NCI-H128 (cell line): ENCODE measurements at regions not wholly inside any gene's neighbourhood (a gene's known extent, or its start where the extent isn't known, plus 50 kb on each side); places are given as distances from the start of the nearest gene placed in this dataset.
"Not testable (repeated sequence)": the region's sequence is repeated elsewhere in the genome, so short reads cannot be mapped to it uniquely, and the experiment has no call there.

Source experiments
- DNase-seq: peaks from one replicate; lab custom pipeline; 2025; ENCODE audit not compliant: unreplicated experiment; lab: John Stamatoyannopoulos, UW

DNA sequence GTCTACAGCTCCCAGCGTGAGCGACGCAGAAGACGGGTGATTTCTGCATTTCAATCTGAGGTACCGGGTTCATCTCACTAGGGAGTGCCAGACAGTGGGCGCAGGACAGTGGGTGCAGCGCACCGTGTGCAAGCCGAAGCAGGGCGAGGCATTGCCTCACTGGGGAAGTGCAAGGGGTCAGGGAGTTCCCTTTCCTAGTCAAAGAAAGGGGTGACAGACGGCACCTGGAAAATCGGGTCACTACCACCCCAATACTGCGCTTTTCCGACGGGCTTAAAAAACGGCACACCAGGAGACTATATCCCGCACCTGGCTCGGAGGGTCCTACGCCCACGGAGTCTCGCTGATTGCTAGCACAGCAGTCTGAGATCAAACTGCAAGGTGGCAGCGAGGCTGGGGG, 95.6 kb downstream of the GPX5 start:
- not testable (repeated sequence) for DNase-seq

DNA sequence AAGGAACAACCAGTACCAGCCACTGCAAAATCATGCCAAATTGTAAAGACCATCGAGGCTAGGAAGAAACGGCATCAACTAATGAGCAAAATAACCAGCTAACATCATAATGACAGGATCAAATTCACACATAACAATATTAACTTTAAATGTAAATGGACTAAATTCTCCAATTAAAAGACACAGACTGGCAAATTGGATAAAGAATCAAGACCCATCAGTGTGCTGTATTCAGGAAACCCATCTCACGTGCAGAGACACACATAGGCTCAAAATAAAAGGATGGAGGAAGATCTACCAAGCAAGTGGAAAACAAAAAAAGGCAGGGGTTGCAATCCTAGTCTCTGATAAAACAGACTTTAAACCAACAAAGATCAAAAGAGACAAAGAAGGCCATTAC, 97.6 kb downstream of the GPX5 start:
- not testable (repeated sequence) for DNase-seq

DNA sequence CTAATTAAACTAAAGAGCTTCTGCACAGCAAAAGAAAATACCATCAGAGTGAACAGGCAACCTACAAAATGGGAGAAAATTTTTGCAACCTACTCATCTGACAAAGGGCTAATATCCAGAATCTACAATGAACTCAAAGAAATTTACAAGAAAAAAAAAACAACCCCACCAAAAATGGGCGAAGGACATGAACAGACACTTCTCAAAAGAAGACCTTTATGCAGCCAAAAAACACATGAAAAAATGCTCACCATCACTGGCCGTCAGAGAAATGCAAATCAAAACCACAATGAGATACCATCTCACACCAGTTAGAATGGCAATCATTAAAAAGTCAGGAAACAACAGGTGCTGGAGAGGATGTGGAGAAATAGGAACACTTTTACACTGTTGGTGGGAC, 100.7 kb downstream of the GPX5 start:
- DNase-seq = not testable (repeated sequence)

DNA sequence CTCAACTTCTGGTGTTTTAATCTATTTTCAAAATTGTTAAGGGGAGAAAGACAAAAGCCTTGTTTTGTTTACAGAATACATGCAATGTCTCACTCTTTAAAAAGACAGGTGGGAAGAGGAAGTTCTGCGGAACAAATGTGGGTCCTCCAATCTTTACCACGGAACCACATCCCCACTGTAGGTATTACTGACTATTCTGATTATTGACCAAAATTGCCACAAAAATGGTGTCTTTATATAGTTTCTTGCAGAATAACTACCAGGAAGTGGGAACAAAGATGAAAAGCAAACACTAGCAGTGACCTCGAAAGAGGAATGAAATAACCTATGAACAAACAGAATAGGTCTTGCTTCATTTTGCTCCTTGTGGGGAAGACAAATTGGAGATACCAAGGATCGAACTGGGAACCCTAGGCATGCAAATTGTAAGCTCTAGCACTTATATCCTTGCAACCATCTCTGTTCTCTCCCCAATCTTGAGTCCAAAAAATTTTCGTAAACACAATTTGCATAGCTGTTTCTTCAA, 106.7 kb downstream of the GPX5 start:
- DNase-seq = no peak

DNA sequence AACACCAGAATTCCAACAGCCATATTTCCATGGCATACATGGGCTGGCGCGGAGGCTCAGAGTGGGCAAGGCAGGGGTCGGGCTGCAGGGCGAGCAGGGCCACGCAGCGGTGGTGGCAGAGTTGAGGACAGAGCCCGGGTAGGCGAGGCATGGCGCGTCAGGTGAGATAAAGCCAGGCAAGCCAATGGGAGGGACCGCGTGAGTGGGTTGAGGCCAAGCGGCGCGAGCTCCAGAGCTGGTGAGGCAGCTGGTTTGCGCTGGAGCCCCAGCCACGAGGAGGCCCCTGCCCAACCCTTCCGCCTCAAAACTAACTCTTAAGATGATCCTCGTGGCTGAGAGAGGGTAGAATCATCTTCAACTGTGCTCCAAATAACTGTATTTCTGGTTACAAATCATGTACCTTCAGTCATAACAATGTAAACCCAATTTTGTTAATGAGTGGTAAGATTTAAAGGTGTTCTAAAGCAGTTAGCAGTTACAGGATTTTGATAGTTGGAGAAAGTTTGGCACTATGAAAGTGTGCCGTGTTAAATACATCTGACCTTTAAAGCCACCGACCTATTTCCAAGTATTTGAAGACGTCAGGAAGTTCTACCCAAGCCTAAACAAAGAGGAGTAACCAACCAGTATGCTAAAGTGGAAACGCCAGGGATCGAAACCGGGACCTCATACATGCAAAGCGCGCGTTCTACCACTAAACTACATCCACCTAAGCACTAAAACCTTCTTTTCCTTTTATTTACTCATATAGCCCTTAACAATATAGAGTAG, 107.9 kb downstream of the GPX5 start:
- no peak for DNase-seq

DNA sequence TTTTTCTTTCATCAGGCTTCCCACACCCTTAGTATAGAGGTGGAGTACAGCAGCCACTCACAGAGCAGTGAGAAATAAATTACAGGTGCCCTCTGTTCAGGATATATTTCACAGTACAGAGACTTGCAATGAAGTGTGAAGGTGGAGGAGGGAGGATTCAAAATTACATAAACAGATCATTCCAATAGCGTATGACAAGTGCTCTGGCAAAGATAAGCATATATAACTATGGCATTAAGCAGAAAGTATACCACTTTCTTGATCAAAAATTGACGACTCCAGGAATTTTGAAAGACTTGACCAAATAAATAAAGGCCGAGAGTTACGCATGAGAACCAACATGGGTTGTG, 108.7 kb downstream of the GPX5 start:
- DNase-seq = no peak

DNA sequence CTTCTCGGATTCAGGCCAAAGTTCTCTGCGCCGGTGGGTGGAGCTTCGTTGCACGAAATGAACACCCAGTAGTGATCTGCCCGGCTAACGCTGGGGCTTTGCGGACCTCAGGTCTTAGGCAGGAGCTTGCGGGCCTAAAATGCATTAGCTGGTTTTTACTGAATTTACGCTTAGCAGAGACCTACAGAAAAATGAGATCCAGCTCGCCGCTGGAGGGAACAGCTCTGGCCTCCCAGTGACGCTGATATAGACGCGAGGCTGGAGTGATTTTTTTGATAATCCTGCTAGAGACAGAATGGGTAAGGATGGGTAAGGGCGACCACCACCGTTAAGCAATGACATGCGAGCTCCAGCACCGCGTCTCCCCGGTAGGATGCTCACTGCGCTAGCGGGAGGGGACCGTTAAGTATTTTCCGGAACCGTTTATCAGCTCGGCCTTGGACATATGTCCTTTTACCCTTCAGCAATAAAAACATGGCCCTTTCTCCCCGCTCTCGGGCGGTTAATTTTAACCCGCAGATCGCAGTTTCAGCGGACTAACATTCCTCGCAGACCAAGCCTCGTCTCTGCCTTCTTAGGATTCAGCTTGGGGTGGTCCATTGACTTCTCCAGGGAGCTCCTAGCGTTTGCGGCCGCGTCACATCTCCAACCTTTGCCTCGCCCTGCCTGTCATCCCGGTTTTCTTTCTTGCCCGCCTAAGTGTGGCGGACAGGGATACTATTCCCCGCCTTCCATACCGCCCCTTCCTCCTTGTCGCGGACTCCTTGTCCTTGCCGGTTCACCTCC, 109.3 kb downstream of the GPX5 start:
- DNase-seq = no peak

DNA sequence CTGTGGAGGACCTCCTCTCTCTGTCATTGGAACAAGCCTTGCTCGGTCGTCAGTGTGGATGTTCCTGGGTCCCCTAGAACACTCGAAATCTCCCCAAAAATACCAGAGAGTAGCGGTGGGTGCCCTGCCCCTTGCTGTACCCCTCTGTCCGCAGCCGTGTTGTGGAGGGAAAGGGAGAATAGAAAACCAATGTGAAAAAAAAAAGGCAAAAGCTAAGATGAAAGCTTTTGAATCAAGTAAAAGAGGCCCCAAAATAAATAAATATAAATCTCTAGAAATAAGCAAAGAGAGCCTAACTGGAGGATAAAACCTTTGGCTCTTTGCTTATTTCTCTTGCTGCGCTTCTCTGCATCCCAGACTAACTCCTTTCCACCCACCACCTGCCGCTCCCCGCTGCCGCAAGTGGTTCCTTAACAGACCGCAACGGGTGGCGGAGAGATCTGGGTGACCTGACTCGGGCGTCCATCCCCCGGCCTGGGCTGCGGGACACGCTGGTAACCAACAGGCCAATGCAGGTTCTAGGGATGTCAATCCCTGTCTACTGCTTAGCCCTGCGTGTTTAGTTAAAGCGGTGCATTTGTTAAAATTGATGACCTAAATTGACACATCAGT, 110.0 kb downstream of the GPX5 start:
- no peak for DNase-seq

DNA sequence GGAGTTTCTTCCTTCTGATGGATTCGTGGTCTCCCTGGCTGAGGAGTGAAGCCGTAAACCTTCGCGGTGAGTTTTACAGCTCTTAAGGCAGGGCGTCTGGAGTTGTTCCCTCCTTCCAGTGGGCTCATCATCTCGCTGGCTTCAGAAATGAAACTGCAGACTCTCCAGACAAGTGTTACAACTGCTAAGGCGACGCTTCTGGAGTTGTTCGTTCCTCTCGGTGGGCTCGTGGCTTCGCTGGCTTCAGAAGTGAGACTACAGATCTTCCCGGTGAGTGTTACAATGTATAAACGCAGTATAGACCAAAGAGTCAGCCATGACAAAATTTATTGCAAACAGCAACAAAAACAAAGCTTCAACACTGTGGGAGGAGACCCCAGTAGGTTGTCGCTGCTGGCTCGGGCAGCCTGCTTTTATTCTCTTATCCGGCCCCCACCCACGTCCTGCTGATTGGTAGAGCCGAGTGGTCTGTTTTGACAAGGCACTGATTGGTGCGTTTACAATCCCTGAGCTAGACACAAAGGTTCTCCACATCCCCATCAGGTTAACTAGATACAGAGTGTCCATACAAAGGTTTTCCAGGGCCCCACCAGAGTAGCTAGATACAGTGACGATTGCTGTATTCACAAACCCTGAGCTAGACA, 113.2 kb downstream of the GPX5 start:
- no peak for DNase-seq

DNA sequence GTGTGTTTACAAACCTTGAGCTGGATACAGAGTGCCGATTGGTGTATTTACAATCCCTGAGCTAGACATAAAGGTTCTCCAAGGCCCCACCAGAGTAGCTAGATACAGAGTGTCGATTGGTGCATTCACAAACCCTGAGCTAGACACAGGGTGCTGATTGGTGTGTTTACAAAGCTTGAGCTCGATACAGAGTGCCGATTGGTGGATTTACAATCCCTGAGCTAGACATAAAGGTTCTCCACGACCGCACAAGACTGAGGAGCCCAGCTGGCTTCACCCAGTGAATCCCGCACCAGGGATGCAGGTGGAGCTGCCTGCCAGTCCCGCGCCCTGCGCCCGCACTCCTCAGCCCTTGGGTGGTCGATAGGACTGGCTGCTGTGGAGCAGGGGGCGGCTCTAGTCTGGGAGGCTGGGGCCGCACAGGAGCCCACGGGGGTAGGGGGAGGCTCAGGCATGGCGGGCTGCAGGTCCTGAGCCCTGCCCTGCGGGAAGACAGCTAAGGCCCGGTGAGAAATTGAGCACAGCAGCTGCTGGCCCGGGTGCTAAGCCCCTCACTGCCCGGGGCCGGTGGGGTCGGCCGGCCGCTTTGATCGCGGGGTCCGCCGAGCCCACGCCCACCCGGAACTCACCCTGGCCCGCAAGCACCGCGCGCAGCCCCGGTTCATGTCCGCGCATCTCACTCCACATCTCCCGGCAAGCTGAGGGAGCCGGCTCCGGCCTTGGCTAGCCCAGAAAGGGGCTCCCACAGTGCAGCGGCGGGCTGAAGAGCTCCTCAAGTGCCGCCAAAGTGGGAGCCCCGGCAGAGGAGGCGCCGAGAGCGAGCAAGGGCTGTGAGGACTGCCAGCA, 114.0 kb downstream of the GPX5 start:
- DNase-seq = not testable (repeated sequence)

DNA sequence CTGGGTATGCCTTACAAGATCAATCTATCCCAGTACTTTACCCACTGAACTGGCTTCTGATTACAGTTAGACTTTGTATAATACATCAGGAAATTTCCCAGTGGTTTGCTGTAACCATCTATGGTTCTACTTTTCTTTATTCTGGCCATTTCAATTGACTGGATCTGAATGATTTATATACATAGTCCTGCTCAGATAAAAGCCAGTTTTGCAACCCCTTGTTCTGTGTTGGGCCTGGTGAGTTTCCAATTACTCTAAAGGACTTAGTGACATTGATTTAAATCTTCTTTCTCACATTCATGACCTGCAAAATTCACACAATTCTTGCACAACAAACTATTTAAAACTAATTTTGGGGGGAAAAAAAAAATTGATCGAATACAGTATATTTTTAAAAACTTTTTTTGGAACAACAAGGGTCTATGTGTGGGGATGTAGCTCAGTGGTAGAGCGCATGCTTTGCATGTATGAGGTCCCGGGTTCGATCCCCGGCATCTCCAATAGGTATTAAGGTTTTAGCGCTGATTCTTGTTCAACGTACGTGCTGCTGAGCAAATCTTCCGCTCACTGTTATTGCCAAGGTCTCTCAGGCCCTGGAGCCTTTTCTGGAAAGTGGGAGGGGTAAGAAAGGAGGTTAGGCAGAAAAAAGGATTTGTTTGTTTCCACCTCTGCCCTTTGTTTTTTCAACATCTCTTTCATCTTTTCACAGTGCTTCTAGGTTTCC, 117.5 kb downstream of the GPX5 start:
- DNase-seq = no peak

DNA sequence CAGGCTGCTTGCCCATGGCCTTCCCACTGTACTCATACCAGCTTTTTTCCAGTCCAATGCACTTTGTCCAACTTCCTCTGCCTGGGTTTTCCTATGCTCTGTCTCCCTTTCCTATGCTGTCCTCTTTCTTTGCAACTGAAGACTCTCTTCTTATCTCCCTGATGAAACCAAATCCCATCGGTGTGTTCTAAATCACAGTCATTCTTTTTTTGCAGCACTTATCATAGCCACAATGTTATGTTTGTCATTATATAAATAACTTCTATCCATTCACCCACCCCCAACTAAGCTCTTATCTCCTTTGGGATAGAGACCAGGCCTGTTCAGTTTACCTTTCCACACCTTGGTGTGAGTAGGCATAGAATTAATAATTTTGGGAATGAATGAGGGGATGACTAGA, 121.0 kb downstream of the GPX5 start:
- no peak for DNase-seq

DNA sequence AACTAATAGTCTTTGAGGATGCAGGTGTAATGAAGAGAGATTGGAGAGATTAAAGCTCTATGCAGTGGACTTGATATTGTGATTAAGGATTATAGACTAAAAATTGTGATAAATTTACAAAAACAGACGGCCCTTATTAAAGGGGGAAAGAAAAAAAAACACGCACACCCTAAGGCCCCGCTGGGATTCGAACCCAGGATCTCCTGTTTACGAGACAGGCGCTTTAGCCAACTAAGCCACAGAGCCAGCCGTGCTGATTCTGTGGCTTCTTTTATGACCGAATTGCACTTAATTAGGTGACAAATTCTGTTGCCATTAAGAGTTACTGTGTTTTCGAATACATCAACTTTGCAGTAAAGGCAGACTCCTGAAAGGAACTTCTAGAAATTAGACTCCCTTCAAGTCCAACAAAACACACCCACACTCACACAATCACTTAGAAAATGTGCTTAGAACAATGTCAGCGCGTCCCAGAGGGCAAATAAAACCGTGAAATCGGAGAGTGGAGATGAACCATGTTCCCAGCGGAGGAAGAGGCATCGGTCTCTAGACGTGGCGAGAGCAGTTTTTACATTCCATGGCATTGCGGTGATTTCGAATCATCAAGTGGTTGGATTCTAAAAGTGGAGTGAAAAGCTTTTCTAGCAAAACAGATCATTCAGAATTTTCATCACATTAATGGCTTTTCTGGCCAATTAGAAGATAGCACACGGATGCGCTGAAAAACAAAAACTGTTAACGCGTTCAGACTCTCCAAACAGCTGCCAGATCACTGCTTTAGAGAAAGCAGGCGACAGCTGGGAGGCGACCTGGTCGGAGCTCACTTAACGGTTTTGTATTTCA, 122.6 kb downstream of the GPX5 start:
- peak; percentile 22 for DNase-seq

DNA sequence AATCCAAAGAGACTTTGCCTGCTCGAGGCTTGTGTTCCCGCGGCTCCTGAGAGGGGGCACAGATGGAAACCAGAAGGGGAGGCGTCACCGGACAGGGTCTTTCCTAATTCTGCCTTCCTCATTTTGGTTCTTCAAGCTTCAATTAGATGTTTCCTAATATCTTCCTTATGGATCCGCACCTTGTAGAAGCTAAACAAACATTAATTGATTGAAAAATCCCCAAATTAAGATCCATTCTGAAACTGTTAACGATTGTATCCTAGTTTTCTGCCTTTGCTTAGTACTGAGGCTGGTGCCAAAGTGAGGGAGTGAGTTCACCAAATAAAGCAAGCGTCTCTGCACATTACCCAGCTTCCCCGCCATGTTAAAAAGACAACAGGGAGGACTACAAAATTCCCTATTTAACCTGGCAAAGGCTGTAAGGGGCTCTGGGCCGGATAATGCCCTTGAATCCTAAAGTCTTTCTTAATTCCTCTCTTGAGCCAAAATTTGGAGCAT, 123.2 kb downstream of the GPX5 start:
- no peak for DNase-seq

DNA sequence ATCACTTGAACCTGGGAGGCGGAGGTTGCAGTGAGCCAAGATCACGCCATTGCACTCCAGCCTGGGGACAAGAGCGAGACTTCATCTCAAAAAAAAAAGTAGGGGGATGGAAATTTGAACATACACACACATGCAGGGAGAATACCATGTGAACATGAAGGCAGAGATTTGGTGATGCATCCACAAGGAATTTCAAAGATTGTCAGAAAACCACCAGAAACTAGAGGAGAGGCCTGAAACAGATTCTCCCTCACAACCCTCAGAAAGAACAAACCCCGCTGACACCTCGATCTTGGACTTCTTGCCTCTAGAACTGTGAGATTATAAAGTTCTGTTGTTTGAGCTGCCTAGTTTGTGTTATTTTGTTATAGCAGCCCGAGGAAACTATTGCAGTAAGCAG, 125.5 kb downstream of the GPX5 start:
- no peak for DNase-seq

DNA sequence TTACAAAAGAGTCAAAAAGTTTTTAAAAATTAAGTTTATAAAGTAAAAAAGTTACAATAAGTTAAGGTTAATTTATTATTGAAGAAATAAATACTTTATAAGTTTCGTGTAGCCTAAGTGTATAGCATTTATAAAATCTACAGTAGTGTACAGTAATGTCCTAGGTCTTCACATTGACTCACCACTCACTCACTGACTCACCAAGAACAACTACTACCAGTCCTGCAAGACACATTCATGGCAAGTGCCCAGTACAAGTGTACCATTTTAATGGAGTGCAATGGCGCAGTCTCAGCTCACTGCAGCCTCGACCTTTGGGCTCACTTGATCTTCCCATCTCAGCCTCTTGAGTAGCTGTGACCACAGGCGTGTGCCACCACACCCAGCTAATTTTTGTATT, 128.2 kb downstream of the GPX5 start:
- DNase-seq = no peak

DNA sequence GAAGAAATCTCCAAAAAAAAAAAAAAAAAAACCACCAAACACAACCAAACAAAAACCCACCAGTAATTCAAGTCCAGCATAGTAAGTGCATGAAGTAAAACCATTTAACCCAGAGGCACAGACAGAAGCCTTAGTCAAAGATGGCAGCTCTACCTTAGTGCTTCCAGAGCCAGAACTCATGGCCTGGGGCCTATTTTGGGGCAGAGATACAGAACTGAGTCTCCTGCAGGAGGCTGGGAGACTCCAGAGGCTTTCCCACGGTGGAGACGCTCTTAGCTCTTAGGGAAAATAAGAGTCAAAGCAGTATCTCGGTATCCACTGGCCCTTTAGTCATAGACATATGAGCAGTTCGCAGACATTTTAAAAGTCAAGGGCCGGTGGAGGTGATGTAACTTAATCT, 129.5 kb downstream of the GPX5 start:
- no peak for DNase-seq

DNA sequence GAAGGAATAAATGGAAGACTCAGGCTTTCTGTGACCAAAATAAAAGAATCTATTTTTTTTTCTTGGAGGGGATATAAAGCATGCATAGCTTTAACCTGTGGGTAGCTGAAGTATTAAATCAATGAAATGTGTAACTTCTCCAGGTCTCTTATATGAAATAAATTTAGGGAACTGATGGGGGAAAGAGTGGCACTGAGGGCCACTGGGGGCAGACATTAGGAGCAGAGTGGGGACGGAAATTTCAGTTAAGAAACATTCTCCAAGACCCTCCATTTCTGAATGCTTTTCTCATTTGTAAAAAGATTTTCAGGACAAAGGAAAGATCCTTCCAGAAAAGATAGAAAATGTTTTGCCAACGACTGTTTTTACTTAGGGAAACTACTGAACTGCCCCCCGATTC, 131.0 kb downstream of the GPX5 start:
- DNase-seq = no peak

DNA sequence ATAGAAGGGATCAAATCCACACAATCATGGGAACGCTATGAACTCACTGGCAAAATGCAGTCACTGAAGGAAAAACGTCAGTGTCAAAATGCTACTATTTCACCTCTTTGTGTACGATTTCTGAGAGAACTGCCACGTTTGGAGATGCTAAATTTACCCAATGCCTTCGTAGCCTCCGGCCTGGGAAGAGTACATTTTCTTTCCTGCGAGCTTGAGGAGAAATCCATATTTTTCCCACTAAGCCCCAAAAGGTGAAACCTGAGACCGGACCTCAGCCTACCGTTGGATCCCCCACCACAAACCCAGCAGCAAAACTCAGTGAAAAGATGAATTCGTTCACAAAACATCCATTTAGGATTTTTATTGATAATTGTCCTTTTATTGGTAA, 131.7 kb downstream of the GPX5 start:
- no peak for DNase-seq
